ENCODE measurements at regions not wholly inside any gene's neighbourhood (a gene's known extent, or its start where the extent isn't known, plus 50 kb on each side); places are given as distances from the start of the nearest gene placed in this dataset.
A peak's percentile ranks its signal among the peaks of the same experiment; 100 is the strongest.

DNA sequence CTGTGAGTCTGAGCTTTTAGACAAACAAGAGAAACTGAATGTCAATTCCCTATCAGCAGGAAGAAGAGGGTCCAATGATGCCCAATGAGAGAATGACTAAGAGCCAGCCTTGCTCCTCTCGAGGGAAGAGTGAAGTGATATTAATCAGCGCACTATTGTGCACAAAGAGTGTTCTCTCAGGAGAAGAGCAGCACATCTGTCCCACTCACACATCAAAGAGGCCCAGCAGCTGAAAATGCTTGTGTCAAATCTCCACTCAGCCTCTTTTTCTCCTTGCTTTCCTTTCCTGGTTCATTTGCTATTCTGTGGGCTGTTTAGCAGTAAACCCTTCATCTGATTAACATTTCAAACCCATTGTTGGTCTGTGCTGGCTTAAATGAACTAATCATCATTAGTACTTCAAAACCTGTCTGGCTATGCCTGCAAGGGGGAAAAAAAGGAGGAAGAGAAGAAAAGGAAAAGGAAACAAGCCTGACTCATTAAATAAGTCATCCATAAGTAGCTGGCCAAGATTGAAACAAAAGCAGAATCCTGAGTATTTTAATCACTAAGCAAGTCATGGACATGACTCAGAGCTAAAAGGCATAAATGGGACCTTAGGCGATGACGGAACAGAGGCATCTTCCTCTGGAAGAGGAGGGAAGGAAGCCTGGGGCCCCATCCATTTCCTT, 912.7 kb downstream of the TUSC7 start:
- no peak for DNase-seq

DNA sequence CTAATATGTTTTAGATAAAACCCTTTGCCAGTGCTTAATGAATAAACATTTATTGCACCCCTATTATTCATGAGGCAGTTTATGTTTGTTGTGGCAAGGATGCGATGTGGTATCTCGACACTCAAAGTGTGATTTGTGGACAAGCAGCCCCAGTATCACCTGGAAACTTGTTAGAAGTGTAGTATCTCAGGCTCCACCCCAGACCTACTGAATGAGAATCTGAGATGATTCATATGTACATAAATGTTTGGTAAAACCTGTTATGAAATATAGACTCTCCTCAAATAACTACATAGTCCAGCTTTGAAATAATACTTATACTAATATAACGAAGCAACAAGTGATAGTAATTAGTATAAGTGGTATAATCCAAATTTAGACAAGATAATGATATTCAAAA, 914.8 kb downstream of the TUSC7 start:
- DNase-seq, result no peak

DNA sequence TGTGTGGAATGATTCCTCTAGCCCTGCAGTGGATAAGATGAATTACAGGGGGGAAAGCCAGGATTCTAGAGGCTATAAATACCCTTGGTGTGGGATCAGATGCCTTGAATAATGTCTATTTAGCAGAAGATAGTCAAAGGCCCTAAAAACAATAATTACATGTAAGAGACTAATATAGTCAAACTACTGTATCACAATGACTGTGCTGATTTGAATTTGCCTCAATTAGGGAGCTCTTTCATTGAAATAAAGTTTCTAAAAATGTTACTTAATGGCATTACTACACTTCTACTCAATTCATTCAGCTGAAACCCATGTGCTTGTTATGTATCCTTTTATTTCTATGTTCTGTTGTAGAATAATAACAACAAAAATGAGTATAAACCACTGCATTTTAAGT, 915.6 kb downstream of the TUSC7 start:
- no peak for DNase-seq

GRCh38 chr3:117626577-117626976, 917.0 kb downstream of the TUSC7 start:
- no peak for DNase-seq

- DNase-seq, result peak; percentile 47
Observed at GRCh38 chr3:117628823-117629291, 919.3 kb downstream of the TUSC7 start.

DNA sequence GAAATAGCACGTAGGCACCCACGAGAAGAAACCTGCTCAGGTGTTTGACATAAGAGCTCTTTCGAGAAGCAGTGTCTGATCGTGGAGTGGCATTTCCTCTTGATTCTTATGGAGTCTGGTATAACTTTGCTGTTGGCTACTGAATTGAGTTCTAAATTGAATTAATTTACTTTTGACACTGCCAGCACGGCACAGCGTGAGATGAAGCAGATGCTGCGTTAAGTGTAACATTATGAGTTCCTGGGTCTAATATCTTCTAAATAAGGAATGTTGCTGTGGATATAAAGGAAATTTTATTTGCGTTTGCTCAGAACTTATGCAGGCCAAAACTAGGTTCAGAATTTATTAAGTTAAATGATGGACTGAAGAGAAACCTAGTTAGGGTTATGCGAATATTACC, 919.9 kb downstream of the TUSC7 start:
- DNase-seq, result no peak

- DNase-seq, result no peak
Observed at GRCh38 chr3:117630469-117630868, 920.9 kb downstream of the TUSC7 start.

DNA sequence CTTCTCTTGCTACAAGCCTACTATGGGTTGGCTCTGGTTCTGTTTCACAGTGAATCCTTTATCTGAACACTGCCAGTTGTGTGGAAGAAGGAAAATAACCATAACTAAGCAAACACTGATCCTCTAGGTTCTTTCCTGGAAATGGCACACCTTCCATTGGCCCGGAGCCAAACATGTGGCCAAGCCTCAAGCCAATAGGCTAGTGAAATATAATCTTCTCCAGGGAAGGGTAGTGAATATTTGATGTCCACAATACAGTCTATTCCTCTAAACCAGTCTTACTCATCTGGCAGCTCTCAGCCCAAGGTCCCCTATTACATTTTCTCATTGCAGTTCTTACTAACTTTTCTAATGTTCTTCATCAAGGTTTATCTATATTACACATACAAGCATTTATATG, 921.3 kb downstream of the TUSC7 start:
- DNase-seq, result no peak

- no peak for DNase-seq
Observed at GRCh38 chr3:117631781-117632180, 922.2 kb downstream of the TUSC7 start.

- no peak for DNase-seq
Observed at GRCh38 chr3:117632191-117632590, 922.6 kb downstream of the TUSC7 start.

DNA sequence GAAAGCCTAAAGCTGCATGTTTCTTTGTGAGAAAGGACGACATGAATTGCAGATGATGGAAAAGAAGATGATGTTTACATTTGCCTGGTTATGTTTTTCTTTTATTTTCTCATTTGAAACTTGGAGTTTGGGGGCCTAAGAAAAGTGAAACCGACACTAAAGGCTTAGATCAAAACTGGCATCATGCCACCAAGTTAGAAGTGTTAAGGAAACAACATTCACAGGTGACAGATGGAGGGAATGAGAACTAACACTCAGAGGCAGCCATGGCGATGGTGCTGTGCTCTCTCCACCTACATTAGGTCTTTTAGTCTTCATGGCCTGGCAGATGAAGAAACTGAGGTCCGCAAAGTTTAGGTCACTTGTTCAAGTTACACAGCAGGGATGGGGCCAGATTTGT, 923.6 kb downstream of the TUSC7 start:
- DNase-seq, result no peak

DNA sequence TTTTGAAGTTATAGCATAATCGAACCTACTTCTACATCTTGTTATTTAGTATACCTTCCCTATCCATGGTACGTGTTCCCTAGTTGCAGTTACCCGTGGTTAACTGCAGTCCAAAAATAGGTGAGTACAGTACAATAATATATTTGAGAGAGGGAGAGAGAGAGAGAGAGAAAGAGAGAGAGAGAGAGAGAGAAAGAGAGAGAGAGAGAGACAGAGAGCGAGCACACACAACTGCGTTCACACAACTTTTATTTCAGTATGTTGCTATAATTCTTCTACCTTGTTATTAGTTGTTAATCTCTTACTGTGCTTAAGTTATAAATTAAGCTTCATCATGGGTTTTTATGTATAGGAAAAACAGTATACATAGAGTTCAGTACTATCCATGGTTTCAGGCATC, 928.1 kb downstream of the TUSC7 start:
- no peak for DNase-seq

DNA sequence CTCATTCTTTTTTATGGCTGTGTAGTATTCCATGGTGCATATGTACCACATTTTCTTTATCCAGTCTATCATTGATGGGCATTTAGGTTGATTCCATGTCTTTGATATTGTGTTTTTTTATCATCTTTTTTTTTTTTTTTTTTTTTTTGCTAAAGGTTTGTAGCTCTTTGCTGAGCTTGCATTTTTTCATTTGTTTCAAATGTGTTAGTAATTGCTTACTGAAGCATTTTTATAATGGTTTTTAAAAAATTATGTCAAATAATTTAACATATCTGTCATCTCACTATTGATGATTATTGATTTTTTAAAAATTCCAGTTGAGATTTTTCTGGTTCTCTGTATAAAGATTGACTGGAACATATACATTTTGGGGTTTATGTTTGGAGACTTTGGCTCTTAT, 934.6 kb downstream of the TUSC7 start:
- no peak for DNase-seq

- DNase-seq, result no peak
Observed at GRCh38 chr3:117645561-117646242, 936.1 kb downstream of the TUSC7 start.

- no peak for DNase-seq
Observed at GRCh38 chr3:117647435-117647834, 937.9 kb downstream of the TUSC7 start.

DNA sequence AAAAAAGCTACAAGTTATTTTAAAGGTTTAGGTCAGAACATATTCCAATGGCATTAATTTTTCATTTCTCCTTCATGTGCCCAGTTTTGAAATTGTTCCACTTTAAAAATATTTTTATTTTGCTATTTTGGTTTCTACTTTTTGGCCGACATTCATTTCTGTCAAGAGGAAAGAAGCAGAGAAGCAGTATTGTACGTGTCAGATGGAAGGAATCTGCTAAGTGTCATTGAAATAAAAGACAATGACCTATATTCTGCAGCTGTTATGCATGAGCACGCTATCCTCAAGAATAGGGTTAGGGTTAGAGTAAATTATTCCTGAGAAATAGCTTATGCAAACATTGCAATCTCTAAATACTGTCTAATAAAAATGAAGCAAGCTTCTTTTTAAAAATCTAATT, 941.7 kb downstream of the TUSC7 start:
- DNase-seq, result no peak

- no peak for DNase-seq
Observed at GRCh38 chr3:117656391-117656790, 946.8 kb downstream of the TUSC7 start.

DNA sequence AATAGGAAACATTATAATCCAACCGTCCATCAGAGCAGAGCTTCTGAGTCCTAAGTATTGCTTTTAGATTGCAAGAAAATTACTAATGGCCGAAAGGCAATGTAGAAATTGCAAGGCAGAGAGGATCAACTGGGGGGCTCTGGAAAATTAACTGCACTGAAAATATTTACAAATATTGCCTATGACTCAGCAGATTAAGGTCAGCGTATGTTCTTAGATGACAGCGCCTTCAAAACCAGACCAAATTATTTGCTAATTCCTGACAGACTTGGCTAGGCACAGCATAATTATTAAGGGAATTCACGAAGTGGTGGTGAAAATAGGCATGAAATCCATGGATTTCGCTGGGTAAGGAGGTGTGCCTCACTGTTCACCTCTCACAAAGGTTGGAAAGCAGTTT, 947.7 kb downstream of the TUSC7 start:
- DNase-seq, result no peak

DNA sequence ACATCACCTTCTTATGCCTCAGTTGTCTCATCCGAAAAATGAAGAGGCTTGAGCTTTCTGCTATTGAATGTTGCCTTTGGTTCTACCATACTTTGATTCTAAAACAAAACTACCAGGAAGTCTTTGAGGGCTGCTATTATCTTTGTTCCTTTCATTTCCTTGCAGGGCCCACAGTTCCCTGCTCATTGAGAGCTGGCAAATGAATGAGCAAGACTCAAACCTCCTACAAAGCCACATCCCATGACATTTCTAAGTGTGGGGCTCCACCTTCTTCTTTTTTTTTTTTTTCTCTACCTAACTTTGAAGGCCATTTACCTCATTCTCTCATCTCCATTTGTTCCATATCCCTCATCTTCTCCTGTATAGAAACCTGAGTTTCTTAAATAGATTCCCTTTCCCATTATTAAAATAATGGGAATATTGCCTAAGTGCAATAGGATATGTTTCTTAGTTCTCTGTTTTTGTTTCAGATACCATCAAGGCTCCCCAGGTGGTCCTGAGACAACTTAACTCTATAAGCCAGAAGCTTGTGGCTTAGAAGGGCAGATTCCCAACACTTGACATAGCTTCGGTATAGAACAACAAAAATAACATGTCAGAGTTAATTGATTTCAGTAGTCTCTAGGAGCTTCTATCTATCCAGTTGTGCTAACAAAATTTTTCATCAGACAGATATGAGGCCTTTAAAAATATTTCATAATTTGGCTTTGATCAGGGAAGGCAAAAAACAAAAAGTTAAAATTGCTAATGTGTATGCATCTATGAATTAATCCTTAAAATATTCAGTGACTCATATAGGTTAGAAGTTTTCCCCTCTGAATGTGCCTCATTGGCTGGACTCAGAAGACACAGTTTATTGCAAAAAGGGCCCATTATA, 951.6 kb downstream of the TUSC7 start:
- DNase-seq, result no peak

- no peak for DNase-seq
Observed at GRCh38 chr3:117661818-117662095, 952.2 kb downstream of the TUSC7 start.

GRCh38 chr3:117665296-117665695, 955.7 kb downstream of the TUSC7 start:
- no peak for DNase-seq

DNA sequence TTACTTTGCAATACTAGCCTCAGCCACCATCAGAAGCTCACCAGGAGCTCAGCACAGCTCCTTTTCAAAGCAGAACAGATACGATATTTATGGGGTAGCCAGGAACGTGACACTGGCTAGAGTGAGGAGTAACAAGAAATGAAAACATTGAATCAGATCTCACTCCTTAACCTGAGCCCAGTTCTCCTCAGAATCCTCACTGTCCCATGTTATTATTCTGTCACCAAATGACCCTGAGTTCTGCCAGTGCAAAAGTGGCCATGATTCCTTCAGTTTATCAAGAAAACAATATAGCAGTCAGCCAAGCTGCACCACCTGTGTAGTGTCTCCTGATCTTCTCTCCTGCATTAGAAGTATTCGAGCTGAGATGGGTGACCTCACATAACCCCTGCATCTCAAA, 956.7 kb downstream of the TUSC7 start:
- peak; percentile 22 for DNase-seq

DNA sequence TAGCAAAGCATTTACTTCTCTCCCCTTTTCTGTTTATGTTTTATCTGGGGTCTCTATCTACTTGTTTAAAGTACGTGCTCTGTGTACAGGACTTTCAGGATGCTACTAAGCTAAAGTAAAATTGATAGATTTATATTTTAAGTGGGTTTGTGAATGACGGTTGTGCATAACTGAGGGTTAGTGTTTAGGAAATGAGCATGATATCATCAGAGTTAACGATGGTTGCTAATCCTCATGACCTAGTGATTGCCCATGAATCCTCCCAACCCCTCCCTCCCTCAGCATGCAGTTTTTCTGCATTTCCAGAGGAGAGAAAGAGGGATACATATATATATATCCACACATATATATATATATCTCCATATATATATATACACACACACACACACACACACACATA, 957.2 kb downstream of the TUSC7 start:
- no peak for DNase-seq

- peak; percentile 21 for DNase-seq
Observed at GRCh38 chr3:117669774-117670173, 960.2 kb downstream of the TUSC7 start.
